ENCODE measurements at regions not wholly inside any gene's neighbourhood (a gene's known extent, or its start where the extent isn't known, plus 50 kb on each side); places are given as distances from the start of the nearest gene placed in this dataset.
"Not testable (repeated sequence)": the region's sequence is repeated elsewhere in the genome, so short reads cannot be mapped to it uniquely, and the experiment has no call there.

DNA sequence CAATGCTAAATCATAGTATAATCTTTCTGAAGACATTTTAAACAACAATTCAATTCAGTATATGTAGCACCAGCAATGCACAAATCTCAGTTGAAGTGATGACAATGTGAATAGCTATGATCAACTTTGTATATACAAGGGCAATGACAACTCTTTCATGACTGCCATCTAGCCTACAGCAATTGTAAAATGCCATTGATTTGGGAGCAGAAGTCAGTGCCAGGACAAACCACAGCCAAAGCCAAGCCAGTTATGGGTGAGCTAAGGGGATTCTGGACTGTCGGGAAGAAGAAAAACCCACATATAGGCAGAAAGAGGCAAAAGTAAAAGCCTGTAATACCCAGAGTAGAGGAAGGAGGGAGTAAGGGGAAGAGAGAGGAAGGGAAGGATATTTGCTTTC lies 238.6 kb downstream of the MID1IP1 start:
- no peak for DNase-seq (ENCODE audit: low read depth in 2 of 2)

DNA sequence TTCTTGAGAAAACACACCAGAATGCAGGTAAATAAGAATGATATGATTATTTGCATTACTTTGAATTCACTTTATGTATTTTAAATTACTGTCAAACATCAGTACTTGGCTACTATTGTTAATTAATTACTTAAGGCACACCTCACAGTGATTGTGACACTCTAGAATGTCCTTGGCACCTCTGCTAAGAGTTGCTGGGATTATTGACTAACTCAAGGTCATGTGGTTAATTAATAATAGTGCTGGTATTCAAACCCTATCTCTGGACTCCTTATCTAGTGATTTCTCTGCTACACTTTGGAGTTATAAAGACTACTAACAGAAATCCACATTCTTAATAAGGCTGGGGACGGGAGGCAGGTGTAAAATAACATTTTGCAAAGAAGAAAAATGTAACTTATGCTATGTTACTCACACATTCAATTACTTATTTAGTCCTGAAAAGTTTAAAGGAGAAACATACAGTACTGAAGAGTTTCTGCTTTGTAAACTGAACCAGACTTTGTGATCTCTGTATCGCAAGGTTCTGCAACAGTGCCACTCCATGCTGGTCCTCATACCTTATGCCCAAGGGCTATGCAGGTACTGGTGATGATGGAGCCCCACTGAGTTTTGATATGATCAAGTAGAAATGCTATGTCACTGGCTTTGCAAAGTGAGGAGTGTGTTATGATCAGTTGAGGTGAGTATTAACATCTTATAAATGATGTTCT lies 242.7 kb downstream of the MID1IP1 start:
- no peak for DNase-seq (ENCODE audit: low read depth in 2 of 2)

DNA sequence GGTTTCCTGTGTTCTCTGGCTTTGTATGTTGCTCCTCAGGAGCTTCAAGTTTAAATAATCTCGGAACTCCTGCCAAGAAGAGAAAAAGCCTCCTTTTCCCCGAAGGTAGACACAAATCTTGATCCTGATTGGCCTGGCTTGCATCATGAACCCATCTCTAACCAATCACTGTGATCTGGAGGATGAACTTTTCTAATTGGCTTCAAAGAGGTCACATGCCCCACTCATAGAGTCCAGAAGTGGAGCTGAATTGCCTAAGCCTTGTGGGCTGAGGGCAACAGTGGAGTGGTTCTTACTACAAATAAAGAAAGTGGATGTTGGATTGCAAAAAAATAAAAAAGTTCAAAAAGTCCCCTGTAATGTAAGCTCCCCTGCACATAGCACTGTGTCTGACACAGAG lies 245.9 kb downstream of the MID1IP1 start:
- no peak for DNase-seq (ENCODE audit: low read depth in 2 of 2)

DNA sequence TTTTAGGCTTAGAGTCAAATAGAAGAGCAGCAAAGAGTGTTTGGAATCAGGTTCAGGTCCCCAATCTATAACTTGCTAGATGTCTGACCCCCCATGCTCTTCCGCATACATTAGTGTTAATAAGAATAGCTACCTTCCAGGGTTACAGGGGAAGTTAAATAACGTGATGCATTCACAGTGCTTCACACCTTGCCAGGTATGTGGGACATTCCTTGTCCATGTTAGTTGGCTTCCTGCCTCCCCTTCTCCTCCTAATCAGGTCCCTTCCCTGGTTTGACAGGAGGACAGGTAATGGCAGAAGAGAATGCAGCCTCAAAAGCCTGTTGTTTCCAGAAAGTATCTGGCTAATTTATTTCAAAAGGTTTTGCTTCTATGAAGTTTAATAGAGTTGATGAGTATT lies 248.7 kb downstream of the MID1IP1 start:
- no peak for DNase-seq (ENCODE audit: low read depth in 2 of 2)

DNA sequence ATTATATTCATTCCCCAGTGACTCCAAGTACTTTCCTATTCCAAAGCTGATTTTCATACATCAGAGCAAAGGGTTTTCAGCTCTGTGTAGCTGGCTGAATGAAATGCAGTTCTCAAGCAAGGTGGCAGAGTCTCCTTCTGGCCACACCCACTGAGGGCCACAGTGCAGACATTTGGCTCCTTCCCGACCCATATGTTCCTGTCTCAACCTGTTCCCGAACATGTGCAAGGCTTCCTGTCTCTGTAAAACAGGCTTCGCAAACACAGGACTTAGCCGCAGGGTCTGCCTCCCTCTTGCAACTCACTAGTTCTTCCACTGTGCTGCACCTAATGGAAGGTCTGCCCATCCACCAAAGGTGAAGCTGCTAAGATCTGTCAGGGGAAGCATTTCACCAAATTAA lies 249.2 kb downstream of the MID1IP1 start:
- DNase-seq (ENCODE audit: low read depth in 2 of 2), result no peak

DNA sequence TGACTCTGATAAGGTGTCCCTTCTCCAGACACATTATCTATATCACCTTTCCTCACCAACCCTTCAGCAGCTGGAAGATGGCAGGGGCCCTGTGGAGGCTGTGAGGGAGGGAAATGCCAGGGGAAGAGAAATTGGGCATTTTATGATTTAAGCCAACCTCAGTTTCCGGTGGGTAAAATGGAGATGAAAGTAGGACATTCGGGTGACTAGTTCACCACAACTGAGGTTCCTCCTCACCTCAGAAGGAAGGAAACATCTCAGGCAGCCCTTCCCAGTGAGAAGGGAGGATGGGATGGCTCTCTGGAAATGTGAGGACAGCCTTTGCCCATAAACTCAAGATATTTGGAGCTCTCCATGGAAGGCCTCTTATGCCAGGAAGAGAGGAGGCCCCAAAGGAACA lies 251.5 kb downstream of the MID1IP1 start:
- DNase-seq (ENCODE audit: low read depth in 2 of 2), result no peak

DNA sequence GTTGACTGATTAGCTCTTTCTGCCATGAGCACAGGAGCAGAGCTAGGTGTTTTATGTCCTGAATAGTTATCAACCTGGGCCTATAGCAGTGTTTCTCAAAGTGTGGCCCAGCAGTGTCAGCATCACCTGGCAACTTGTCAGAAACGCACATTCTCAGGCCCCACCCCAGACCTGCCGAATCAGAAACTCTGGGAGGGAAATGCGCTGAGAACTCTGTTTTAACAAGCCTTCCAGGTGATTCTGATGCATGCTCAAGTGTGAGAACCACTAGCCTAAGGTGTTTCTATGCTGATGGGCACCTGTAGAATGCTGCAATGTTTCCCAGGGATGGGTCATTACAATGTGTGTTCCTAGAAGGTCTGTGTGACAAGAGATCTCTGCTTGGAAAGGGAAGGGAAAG lies 257.5 kb downstream of the MID1IP1 start:
- no peak for DNase-seq (ENCODE audit: low read depth in 2 of 2)

DNA sequence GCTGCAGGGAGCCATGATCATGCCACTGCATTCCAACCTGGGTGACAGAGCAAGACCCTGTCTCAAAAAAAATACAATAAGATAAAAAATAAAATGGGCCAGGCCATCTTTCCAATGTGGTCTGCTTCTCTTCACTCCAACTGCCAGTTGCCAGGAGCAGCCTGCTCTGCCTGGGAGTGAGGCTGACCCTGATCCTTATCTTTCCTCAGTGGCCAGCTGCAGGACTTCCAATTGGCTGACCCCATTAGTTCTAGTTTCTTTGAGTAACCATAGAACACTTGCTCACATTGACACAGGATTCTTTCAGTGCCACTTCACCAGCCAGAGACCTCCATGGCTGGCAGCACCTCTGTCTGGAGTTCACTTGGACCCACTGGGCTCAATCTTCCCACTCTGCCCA lies 258.6 kb downstream of the MID1IP1 start:
- no peak for DNase-seq (ENCODE audit: low read depth in 2 of 2)

DNA sequence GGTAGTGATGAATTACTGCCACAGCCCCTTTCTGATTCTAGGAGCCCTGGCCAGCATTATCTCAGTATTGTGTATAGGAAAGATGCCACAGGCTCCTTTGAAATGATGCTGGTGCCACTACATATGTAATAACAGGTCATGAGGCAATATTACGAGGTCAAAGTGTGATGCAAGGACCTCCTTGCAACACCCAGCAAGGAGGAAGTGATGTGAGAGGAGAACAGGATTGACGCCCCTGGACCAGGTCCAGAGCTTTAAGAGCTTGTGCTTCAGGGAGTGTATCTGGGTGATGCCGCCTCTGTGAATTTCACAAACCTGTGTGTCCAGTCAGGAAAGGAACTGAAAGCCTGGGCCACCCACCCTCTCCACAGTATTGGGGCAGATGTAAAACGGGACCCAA lies 261.8 kb downstream of the MID1IP1 start:
- DNase-seq (ENCODE audit: low read depth in 2 of 2), result no peak

DNA sequence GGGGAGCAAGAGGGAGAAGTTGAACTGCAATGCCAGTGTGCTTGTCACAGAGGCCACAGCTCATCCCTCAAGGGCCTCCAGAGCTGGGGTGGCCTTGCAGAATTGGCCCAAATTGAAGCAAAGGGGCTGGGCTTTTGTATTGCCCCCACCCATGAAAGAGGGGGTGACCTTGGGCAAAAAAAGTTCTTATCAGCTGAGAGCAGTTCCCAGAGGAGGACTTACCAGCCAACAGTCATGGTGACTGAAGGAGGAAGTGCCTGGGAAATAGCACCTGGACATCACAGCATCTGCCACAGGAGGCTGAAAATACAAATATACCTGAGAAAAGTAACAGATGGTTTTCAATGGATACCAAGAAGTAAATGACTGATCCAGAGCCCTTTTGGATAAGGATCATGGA lies 262.4 kb downstream of the MID1IP1 start:
- no peak for DNase-seq (ENCODE audit: low read depth in 2 of 2)

DNA sequence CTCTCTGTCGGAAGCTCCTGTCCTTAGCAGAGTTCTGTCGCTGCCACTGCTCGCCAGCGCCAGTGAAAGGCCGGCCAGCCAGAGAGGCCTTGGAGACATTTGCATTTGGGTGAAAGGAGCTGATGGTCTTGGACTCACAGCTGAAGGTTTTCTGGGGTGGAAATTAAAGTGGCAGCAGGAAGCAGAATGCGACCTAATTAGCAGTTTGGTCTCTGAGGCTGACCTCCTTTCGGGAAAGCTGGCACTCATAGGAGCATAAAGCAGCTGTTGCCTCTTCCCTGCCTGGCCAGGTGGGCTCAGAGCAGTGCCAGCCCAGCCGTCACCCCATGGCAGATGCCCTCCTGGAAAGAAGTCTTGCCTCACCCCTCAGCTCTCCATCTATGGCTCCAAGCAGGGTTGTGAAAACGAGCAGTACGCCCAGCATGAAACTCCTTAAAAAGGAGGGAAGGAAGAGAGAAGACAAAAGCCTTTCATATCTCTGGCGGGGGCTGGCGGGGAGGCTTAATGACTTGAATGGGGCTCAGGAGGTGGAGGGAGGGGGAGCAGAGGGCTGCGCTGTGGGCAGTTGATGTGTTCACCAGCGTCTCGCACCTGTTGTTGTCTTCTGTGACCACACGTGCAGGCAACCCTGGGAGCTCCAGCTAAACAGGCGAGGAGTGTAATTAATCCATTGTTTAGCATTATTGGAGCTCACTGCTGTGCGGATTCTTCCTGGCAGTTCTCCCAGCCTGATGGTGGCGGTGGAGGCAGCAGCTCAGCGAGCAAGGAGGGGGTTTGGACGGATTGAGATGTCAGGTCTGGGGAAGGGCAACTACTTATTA lies 264.0 kb downstream of the MID1IP1 start:
- no peak for DNase-seq (ENCODE audit: low read depth in 2 of 2)

DNA sequence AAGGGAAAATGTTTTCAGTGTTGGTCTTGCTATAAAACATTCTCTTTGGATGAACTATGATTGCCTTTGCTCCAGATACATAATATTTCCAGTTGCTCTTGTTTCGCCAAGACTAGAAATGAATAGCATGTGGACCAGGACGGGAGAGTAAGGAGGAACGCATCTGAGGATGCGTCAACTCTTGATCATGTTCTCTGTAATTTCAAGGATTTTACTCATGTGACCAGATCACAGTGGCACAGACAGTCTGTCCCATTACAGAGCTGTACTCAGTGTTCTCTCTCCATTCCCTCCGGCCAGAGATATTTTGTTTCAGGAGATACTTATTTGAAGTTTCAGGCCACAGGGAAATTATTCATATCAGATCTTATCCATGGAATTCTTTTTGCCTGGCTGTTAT lies 266.6 kb downstream of the MID1IP1 start:
- no peak for DNase-seq (ENCODE audit: low read depth in 2 of 2)

DNA sequence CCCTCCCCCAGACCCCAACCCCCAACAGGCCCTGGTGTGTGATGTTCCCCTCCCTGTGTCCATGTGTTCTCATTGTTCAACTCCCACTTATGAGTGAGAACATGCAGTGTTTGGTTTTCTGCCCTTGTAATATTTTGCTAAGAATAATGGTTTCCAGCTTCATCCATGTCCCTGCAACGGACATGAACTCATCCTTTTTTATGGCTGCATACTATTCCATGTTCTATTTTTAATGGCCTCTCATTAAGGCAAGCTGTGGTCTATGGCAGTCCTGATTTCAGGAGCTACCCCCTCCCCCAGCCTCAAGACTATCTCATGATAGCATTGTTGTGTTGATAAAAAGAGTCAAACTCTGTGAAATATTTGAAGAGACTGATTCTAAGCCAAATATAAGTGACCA lies 267.4 kb downstream of the MID1IP1 start:
- DNase-seq (ENCODE audit: low read depth in 2 of 2), result not testable (repeated sequence)

DNA sequence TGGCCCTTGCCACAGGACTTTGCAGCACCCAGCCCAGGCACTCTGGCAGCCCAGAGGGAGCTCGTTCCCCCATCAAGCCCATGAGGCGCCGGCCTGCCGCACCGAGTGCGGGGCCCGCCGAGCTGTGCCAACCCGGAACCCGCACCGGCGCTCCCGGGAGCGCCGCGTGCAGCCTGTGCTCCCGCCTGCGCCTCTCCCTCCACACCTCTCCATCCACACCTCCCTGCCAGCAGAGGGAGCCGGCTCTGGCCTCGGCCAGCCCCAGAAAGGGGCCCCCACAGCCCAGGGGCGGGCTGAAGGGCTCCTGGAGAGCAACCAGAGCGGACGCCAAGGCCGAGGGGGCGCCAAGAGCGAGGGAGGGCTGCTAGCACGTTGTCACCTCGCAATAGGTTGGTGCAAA lies 268.8 kb downstream of the MID1IP1 start:
- no peak for DNase-seq (ENCODE audit: low read depth in 2 of 2)

DNA sequence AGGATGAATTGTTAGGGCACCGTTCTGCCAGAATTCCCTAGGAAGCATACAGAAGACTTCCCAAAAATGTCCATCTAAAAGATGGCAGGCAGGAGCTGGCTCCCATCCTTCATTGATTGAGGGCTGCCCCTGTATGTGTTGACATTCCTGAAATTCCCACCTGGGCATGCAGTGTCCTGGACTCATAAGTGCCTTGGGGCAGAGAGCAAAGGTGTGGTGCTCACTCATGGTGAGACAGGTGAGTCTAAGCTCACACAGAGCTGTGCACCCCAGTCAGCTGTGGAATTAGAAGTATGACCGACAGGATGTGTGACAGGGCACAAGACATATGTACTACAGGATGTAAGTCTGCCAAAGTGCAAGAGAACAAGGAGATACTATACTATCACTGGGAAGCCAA lies 271.9 kb downstream of the MID1IP1 start:
- no peak for DNase-seq (ENCODE audit: low read depth in 2 of 2)

DNA sequence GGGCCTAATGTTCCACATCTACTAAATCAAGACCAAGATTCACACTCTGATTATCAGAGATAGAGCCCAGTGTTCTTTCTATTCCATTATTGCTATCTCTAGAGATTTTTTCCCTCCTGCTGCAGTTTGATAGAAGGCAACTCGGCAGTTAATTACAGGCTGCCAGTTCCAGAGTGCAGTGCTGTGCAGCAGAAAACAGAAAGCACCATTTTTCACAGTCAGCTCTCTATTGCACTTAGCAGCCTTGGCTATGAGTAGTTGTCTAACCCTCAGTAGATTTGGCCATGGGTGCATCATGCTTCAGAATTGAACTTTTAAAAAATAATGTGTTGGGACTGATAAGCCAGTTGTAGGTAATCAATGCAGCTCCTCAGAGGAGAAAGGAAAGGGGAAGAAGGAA lies 295.3 kb downstream of the MID1IP1 start:
- no peak for DNase-seq (ENCODE audit: low read depth in 2 of 2)

DNA sequence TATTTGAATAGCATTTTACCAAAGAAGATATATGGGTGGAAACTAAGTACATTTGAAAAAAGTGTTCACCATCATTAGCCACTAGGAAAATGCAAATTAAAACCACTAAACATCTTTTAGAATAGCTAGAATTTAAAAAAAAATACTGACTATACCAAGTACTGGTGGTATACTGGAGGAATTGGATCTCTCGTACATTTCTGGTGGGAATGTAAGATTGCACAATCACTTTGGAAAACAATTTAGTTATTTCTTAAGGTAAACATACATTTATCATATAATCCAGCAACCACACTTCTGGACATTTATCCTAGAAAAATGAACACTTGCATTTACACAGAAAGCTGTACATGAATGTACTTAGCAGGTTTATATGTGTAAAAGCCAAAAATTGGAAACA lies 303.5 kb downstream of the MID1IP1 start:
- no peak for DNase-seq (ENCODE audit: low read depth in 2 of 2)

DNA sequence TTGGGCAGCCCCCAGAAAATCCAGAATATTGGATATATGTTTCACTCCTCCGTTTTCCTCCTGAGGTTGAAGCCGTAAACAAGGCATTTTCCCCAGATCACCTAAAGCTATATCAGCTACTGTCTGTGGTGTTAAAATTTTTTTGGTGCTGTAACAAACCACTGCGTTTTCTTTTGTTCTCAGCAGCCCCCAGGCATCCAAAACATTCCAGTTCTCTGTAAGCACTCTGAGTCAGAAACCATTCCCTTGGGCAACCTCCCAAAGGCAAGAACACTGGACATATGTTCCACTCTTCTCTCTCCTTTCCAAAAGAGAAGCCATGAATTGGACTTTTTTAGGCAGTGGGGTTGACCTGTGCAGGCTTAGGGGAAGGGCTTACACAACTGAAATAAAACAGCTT lies 310.9 kb downstream of the MID1IP1 start:
- no peak for DNase-seq (ENCODE audit: low read depth in 2 of 2)

DNA sequence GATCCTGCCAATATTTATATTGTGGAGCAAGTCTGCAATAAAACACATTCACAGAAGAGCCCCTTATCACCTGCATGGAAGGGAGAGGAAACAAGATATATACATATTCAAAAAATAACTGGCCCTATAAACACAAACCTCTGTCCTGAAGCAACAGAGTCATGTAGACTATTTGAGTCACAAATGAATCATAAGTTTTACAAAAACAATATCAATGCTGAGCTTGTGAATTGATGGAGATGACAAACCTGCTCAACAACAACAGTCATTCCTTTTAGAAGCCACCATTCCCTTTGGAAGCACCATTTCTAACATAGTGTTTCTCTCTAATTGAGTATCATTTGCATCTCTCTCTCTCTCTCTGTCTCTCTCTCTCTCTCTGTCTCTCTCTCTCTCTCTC lies 313.9 kb downstream of the MID1IP1 start:
- no peak for DNase-seq (ENCODE audit: low read depth in 2 of 2)

DNA sequence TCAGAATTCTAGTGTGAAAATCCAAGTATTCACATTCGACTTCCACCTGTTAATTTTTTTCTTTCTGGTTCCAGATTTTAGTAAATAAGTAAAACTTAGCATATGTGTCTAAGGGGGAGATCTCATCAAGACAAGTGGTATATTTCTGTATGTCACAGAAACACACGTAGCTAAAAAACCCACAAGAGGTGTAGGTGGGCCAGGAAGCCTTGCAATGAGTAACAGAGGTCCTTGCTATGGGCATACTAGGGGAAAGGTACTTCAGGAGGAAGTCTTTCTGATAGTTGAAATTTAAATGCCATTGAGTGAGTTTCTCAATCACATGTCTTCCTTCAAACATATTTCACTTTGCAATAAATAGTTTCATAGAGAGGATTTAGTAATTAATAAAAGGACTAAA lies 315.8 kb downstream of the MID1IP1 start:
- DNase-seq (ENCODE audit: low read depth in 2 of 2), result no peak

DNA sequence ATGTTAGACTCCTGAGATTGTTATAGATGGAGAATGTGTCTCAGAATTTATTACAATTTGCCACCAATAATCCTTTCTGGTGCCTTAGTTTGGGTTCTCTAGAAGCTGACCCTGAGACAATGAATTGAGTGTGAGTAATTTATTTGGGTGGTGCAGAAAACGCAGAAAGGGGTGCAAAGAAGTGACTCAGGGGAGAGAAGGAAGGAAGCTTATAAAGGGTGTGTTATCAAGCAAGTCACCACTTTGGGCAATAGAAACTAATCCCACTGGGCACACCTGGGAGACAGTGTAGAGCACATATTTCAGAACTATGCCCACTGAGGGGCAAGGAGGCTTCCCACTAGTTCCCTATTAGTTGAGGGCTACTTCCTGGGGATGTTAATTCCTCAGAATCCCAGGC lies 320.6 kb downstream of the MID1IP1 start:
- DNase-seq (ENCODE audit: low read depth in 2 of 2), result no peak

DNA sequence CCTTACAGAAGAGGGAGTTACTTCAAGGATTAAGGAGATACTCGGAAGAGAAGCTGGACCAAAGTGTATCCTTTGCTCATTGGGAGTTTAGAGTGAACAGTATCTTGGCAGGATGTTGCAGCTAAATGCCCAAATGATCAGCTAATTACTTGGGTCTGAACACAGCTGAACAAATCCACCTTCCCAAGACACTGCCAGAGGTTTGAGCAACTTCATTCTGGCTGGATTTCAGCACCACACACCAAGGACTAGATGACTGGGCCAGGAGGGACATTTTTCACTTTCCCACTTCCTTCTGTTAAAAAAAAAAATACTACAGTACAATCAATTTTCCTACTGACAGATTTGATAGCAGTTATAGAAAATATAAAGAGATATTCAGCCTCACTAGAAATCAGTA lies 324.6 kb downstream of the MID1IP1 start:
- no peak for DNase-seq (ENCODE audit: low read depth in 2 of 2)

DNA sequence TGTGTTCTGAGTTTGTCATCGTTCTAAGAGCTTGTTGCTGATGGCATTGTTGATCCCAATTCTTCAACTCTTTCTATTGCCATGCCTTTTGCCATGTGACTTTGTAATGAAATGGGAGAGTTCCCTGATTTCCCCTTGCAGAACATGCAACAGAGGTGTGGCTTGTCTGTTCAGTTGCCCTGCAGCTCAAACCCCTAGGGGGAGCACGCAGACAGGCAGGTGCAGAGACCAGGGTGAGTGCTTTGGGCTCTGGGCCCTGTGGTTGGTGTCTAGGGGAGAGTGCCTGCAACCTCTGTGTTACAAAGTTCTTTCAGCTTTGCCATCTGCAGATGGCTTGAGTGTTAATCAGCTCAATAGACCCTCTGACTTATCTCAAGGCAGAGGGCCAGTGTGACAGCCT lies 332.7 kb downstream of the MID1IP1 start:
- DNase-seq (ENCODE audit: low read depth in 2 of 2), result no peak
